Activated effector memory CD4-positive, alpha-beta T cell treated with Interleukin-2 at 50 U/mL for 16 hours (primary cell): ENCODE measurements at regions not wholly inside any gene's neighbourhood (a gene's known extent, or its start where the extent isn't known, plus 50 kb on each side); places are given as distances from the start of the nearest gene placed in this dataset.

Experiments
- DNase-seq: peaks from one replicate; pipeline ENCODE4 v3.0.0-alpha.2; 2020

DNA sequence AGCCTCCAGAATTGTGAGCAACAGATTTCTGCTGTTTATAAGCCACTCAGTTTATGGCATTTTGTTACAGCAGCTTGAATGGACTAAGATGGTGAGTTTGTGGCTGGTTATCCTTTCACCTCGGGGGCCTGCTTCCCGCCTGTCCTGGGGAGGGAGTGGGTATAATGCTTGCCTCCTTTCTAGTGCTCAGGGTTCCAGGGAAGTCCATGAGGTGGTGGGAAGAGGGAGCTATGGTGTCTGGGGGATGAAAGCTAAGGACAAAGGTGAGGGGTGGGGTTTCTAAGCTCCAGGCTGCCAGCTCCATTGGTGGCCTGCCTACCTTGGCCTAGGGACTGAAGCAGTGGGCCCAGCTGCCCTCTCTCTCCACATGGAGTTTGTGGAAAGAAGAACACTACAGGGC is 50.2 kb upstream of the SDK2 start:
- no peak for DNase-seq

DNA sequence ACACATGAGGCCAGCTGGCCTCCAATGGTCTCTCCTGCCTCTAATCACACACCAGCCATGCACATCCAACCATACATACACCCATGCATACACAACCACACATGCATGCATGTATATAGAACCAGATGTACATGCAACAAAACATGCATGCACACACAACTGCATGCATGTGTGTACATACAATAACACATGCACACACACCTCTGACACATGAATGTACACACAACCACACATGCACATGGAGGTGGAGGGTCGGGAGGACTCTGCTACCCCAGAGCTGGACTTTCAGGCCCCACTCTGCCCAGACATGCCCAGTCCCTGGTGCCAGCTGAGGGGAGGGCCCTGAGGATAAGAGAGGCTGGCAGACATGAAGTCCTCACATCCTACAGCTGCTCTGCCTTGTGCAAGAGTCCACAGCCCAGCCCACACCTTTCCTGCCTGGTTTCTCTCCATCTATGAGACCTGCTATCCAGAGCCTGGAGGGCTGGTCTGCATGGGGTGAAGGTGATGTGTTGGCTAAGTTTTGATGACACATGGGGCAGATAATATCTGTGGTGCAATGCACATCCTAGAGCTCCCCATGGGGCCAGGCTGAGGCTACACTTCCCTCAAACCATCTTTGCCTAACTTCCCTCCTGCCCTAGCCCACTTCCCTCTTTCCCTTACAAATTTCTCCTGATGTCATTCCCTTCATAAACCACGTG is 50.9 kb upstream of the SDK2 start:
- no peak for DNase-seq

DNA sequence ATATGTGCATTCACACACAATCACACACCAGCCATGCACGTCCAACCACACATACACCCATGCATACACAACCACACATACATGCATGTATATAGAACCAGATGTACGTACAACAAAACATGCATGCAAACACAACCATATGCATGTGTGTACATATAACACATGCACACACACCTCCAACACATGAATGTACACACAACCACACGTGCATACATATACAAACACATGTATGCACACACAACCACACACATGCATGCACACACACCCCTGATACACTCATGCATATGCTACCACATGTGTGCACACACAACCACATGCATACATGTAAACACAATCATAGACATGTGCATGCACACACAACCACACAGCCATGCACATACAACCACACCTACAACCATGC is 52.0 kb upstream of the SDK2 start:
- no peak for DNase-seq

DNA sequence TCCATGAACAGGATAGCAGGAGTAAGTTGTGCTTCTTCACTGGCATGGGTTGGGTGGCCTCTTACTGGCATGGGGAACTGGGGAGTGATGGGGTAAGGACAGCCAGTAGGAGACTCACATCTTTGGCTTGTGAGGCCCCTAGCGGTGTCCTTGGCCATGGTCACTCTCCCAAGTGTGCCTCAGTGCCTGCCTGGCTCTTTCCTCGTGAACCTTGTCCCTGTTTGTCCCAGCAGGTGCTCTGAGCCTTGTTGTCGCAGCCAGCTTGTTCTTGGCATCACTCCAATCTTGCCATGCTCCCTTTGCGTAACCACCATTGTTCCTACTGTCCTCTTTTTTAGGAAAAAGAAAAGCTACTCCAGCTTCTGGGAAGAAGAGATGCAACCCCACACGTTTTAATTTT is 53.6 kb upstream of the SDK2 start:
- no peak for DNase-seq

GRCh38 chr17:73698966-73699365 is 54.7 kb upstream of the SDK2 start:
- no peak for DNase-seq

DNA sequence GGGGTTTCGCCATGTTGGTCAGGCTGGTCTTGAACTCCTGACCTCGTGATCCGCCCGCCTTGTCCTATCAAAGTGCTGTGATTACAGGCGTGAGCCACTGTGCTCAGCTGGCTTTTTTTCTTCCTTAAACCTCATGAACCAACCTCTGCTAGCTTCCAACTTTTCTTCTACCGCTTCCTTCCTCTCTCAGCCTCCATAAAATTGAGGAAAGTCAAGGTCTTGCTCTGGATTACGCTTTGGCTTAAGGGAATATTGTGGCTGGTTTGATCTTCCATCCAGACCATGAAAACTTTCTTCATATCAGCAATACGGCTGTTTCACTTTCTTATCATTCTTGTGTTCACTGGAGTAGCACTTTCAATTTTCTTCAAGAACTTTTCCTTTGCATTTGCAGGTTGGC is 57.5 kb upstream of the SDK2 start:
- no peak for DNase-seq

DNA sequence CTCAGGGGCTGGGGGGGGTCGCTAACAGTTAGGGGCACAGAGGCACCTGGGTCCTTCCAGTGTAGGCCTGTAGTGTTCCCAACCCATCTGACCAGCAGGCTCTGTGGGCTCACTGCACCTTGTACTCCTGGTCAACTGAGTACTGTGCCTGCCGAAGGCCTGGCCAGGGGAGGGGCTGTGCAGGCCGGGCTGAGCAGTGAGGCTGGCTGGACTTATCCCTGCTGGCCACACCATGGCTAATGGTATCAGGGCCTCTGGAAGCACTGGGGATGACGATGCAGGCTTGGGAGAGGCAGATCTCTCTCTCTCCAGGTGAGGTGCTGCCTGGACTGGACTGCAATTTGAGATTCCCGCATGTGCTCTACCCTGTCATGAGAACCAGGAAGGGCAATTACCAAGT is 58.9 kb upstream of the SDK2 start:
- DNase-seq: no peak

DNA sequence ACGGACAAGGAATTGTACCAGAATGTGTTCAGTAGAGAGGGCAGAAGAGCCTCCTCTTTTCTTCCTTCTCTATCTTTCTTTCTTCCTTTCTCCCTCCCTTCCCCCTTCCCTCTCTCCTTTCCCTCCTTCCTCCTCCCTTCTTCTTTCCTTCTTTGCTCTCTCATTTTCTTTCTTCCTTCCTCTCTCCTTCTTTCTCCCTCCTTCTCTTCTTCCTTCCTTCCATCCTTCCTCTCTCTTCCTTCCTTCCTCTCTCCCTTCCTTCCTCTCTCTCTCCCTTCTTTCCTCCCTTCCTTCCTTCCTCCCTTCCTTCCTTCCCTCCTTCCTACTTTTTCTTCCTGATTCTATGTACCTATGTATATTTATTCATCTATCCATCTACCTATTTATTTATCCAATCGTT is 59.7 kb upstream of the SDK2 start:
- no peak for DNase-seq

GRCh38 chr17:73705594-73705993 is 61.3 kb upstream of the SDK2 start:
- no peak for DNase-seq

GRCh38 chr17:73706428-73706827 is 62.2 kb upstream of the SDK2 start:
- no peak for DNase-seq

DNA sequence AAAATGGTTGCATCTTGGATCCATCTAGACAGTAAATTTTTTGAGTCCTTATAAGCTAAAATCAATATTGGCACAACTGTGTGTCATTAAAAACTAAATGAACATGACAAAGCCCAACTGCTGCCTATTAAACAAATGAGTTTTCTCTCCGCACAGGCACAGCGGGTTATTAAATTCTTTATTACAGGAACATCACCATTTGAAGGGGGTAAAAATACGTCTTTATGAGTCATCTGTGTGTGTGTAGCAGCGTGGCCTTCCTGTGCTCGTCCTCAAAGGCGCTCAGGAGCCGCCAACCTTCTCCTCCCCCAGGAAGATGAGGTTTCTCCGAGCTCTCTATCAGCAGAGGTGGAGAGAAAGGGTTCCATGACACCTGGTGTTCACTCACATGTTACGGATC is 62.6 kb upstream of the SDK2 start:
- DNase-seq: no peak

- no peak for DNase-seq
These were observed 63.1 kb upstream of the SDK2 start for GRCh38 chr17:73707358-73707757.

DNA sequence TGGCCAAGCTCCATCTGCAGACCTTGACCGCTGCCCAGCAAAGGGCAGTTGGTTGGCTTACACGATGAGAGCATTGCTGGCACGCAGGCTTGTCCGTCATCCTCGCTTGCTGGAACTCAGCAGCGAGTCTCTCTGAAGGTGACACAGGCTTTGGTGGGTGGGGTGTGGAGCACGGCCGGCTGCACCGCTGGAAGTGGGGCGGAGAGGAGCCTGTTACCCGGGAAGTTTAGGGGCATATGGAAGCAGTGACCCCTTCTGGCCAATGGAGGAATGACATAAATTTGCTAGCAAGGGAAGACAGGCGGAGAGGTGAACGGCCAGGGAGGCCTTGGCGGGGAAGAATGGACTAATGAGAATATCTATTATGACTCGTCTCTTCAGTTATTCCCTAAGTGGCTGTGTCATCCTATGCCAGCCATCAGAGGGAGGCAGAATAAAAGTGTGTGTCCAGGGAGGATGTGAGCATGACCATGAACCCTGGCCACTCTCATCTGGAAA is 65.9 kb upstream of the SDK2 start:
- DNase-seq: peak; percentile 29

GRCh38 chr17:73711184-73711583 is 66.9 kb upstream of the SDK2 start:
- DNase-seq: no peak

DNA sequence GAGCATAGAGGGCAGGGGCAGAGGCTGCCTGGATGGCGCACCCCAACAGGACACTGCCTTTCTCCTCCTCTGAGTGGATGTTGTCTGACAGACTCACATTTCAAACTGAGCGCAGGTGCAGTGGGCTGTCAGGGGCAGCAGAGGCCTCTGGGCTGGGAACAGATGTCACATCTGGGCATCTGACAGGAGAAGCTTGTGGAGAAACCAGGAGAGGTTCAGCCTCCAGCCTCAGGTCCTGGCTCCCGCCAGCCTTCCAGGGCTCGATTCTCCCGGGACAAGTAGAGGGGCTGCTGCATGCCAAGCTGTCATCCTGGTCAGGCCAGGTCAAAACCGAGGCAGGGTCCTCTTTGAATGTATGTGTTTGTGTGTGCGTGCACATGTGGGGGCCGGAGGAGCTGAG is 67.7 kb upstream of the SDK2 start:
- no peak for DNase-seq

GRCh38 chr17:73713136-73713535 is 68.9 kb upstream of the SDK2 start:
- no peak for DNase-seq

DNA sequence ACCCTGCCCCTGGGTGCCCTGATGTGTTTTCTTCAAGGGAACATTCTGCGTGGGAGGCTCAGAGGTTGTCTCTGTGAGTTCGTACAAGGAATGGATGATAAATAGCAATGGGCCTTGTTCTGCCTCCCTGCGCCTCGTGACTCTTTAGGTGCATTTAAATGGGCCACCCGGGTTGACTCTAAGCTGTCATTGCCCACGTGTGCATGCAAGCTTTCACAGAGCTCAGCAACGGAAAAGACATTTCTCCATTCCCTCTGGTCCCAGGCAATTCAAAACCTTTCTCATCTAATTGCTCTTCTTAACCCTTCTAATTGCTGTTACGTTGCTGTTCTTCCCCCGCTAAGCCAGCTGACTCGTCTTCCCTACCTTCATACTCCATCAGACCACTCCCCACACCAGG is 71.5 kb upstream of the SDK2 start:
- DNase-seq: no peak

GRCh38 chr17:73717690-73718089 is 73.4 kb upstream of the SDK2 start:
- no peak for DNase-seq

GRCh38 chr17:73718362-73718761 is 74.1 kb upstream of the SDK2 start:
- DNase-seq: no peak

GRCh38 chr17:73718912-73719311 is 74.7 kb upstream of the SDK2 start:
- DNase-seq: no peak

DNA sequence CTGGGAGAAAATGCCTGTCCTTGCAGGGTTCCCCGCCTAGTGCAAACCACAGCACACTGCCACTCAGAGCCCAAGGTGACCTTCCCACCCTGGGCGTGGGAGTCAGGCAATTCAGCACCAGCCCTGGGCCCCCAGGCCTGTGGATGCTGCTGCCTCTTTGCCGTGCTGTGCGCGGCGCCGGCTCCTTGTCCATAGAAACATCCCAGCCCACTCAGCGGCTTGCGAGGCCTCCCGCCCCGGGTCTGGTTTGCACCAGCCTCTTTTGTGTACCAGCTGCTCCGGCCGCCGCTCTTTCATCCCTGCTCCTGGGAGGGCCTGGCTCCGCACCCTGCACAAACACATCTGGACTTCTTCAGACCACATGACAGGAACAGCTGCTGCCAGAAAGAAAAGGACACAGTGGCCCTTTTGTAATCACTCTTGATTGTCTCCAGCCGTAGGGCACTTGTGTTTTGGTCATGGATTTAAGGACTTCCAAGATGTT is 75.4 kb upstream of the SDK2 start:
- no peak for DNase-seq

GRCh38 chr17:73720187-73720834 is 76.1 kb upstream of the SDK2 start:
- DNase-seq: no peak

DNA sequence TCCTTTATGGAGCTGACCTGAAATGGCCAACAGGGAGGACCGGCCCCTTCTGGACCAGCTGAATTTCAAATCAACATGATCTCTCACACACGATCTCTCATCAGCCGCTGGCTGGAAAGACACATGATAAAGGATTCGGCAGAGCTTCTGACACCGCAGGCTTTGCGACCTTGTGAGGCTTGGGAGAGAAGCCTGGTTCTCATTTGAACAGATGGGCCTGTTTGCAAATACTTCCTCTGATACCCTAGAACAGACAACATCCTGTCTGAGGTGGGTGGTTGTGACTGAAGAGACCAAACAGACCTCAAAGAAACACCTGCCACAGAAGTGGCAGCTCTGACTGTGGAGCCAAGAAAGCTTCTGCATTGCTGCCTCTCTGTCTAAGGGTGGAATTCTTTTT is 77.9 kb upstream of the SDK2 start:
- DNase-seq: peak; percentile 27

DNA sequence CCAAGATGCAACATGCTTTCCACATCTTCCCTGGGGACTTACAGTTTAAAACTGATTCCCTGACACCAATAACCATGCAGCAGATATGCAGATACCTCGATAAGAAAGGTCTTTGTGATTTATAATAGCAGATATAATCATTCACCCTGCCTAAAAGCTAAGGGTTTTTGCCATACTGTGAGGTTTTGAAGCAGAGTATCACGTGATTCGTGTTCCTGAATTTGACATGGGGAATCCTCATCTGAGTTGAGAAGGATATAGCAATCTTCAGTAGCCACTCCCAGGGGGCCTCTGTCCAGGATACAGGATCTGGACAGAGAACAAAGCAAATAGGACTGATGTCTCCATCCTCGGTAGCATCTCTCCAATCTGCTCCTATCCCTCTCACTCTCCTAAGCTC is 79.1 kb upstream of the SDK2 start:
- no peak for DNase-seq

DNA sequence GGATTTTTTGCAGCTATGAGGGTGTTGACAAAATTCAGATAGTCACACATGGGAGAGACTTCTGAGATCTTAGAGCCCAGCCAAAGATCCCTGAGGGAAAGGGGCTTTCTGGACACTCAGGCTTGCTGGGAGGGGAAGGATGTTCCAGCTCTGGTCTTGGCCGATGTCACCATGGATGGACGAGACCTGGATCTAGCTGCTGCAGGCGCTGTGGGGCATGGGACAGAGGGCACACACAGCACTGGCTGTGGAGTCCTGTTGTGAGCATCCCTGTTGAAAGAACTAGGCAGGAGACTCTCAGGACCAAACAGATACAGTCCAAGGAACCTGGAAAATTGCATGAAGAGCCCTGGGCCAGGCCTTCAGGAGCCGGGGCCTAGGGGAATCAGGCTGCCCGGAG is 80.1 kb upstream of the SDK2 start:
- no peak for DNase-seq
